GM10266 (cell line): ENCODE measurements at regions not wholly inside any gene's neighbourhood (a gene's known extent, or its start where the extent isn't known, plus 50 kb on each side); places are given as distances from the start of the nearest gene placed in this dataset.

Source experiments
- DNase-seq: peaks from one replicate; pipeline ENCODE4 v3.0.0; 2012; ENCODE audit errors: extremely low spot score
- CTCF ChIP-seq: IDR thresholded peaks from 2 replicates; pipeline ENCODE4 v1.5.1; 2012; ENCODE audit warnings: mild to moderate bottlenecking, low read depth; ENCODE audit not compliant: control insufficient read depth, insufficient read depth; ENCODE audit errors: missing control alignments

- no peak for DNase-seq
- TF ChIP-seq CTCF: no peak
Observed at GRCh38 chrX:99795495-99795894, 614.6 kb downstream of the PCDH19 start.

GRCh38 chrX:99782516-99783040 lies 627.5 kb downstream of the PCDH19 start:
- TF ChIP-seq CTCF: no peak
- DNase-seq: no peak

GRCh38 chrX:99777912-99778311 lies 632.2 kb downstream of the PCDH19 start:
- no peak for DNase-seq
- TF ChIP-seq CTCF: no peak

GRCh38 chrX:99761731-99762130 lies 648.3 kb downstream of the PCDH19 start:
- TF ChIP-seq CTCF: no peak
- no peak for DNase-seq

GRCh38 chrX:99752776-99753175 lies 657.3 kb downstream of the PCDH19 start:
- DNase-seq: no peak
- no peak for TF ChIP-seq CTCF

- no peak for TF ChIP-seq CTCF
- DNase-seq: no peak
Observed at GRCh38 chrX:99750721-99751120, 659.4 kb downstream of the PCDH19 start.

- no peak for DNase-seq
Observed at GRCh38 chrX:99722094-99722493, 688.0 kb downstream of the PCDH19 start.

More at GRCh38 chrX:99722094-99722493, 688.0 kb downstream of the PCDH19 start:
- no peak for TF ChIP-seq CTCF
